ENCODE measurements at regions not wholly inside any gene's neighbourhood (a gene's known extent, or its start where the extent isn't known, plus 50 kb on each side); places are given as distances from the start of the nearest gene placed in this dataset.

DNA sequence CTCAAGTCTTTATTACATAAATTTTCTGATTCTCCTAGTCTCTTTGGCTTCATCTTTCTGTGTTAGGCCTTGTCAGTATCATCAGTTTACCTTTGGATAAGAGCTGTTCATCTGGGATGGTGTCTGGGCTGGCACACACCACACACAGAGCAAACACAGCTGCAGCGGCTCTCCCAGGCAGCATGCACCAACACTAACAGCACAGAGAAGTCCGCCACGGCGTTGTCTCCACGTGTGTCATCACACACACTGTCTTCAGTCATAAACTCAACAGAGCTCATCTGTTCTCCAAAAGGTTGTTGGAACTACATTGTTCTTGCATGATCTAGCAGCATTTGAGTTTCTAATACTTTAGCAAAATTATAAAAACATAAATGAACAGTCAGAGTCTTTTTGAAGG lies 851.9 kb upstream of the FRG1 start:
- Histone ChIP-seq H3K9me3 (ENCODE audit: control insufficient read depth, low read length) (no peaks in the 10 kb centered on the region), H3K27ac (ENCODE audit: low read depth, low read length, severe bottlenecking) (no peak overlapping the region), H3K4me1 (ENCODE audit: control insufficient read depth, insufficient read depth, low read length, poor library complexity, severe bottlenecking) (peaks cover 2% of the 10 kb centered on the region), H3K36me3 (ENCODE audit: control insufficient read depth, insufficient read depth, low read length) (no peaks in the 10 kb centered on the region), H3K4me3 (ENCODE audit: extremely low read depth, insufficient read depth, low read length, poor library complexity, severe bottlenecking) (no peak overlapping the region)
- 83 to 90% methylated on average over 2 to 4 of the region's 5 CpGs for WGBS, 2 experiments (ENCODE audit: insufficient coverage in 2 of 2)

GRCh38 chr4:189090174-189090814 lies 850.4 kb upstream of the FRG1 start:
- WGBS, 2 experiments (ENCODE audit: insufficient coverage in 2 of 2), result no CpG with 5 or more reads among the region's 2 CpGs
- Histone ChIP-seq H3K36me3 (ENCODE audit: control insufficient read depth, insufficient read depth, low read length) (no peaks in the 10 kb centered on the region), H3K4me1 (ENCODE audit: control insufficient read depth, insufficient read depth, low read length, poor library complexity, severe bottlenecking) (peaks cover 2% of the 10 kb centered on the region), H3K4me3 (ENCODE audit: extremely low read depth, insufficient read depth, low read length, poor library complexity, severe bottlenecking) (no peak overlapping the region), H3K27ac (ENCODE audit: low read depth, low read length, severe bottlenecking) (no peak overlapping the region), H3K9me3 (ENCODE audit: control insufficient read depth, low read length) (no peaks in the 10 kb centered on the region)

- WGBS, 2 experiments (ENCODE audit: insufficient coverage in 2 of 2), result 81% methylated on average over 4 of the region's 4 CpGs; no CpG with 5 or more reads in 1 of the 2 experiments
- Histone ChIP-seq H3K36me3 (ENCODE audit: control insufficient read depth, insufficient read depth, low read length) (no peaks in the 10 kb centered on the region), H3K4me3 (ENCODE audit: extremely low read depth, insufficient read depth, low read length, poor library complexity, severe bottlenecking) (no peak overlapping the region), H3K4me1 (ENCODE audit: control insufficient read depth, insufficient read depth, low read length, poor library complexity, severe bottlenecking) (peaks cover 2% of the 10 kb centered on the region), H3K9me3 (ENCODE audit: control insufficient read depth, low read length) (peaks cover 4% of the 10 kb centered on the region), H3K27ac (ENCODE audit: low read depth, low read length, severe bottlenecking) (no peak overlapping the region)
Measured at GRCh38 chr4:189092581-189092980, 848.1 kb upstream of the FRG1 start.

DNA sequence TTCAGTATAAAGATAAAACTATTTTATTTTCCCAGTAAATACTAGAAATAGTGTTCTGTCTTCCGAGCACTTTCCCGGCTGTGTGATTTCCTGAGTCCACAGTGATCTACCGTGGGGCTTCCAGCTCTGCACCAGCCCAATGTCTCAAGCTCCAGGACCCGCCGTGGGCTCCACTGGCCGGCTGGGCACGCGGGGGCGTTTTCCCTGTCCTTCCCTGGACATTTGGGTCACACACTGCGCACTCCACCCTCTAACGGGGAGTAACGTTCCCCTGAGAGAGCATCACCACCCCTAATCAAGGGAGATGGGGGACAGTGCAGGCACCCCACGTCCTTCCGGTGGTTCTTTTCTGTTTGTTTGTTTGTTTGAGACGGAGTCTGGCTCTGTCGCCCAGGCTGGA lies 844.6 kb upstream of the FRG1 start:
- H3K27ac ChIP-seq (ENCODE audit: low read depth, low read length, severe bottlenecking), result no peak overlapping the region
- H3K9me3 ChIP-seq (ENCODE audit: control insufficient read depth, low read length), result peaks cover 4% of the 10 kb centered on the region
- H3K36me3 ChIP-seq (ENCODE audit: control insufficient read depth, insufficient read depth, low read length), result no peaks in the 10 kb centered on the region
- 95 to 98% methylated on average over 6 to 9 of the region's 16 CpGs for WGBS, 2 experiments (ENCODE audit: insufficient coverage in 2 of 2)
- H3K4me3 ChIP-seq (ENCODE audit: extremely low read depth, insufficient read depth, low read length, poor library complexity, severe bottlenecking), result no peak overlapping the region
- H3K4me1 ChIP-seq (ENCODE audit: control insufficient read depth, insufficient read depth, low read length, poor library complexity, severe bottlenecking), result peaks cover 2% of the 10 kb centered on the region

GRCh38 chr4:189096717-189097116 lies 844.0 kb upstream of the FRG1 start:
- WGBS, 2 experiments (ENCODE audit: insufficient coverage in 2 of 2), result 95 to 97% methylated on average over 21 to 24 of the region's 25 CpGs
- Histone ChIP-seq H3K4me3 (ENCODE audit: extremely low read depth, insufficient read depth, low read length, poor library complexity, severe bottlenecking) (no peak overlapping the region), H3K36me3 (ENCODE audit: control insufficient read depth, insufficient read depth, low read length) (no peaks in the 10 kb centered on the region), H3K4me1 (ENCODE audit: control insufficient read depth, insufficient read depth, low read length, poor library complexity, severe bottlenecking) (peaks cover 2% of the 10 kb centered on the region), H3K27ac (ENCODE audit: low read depth, low read length, severe bottlenecking) (no peak overlapping the region), H3K9me3 (ENCODE audit: control insufficient read depth, low read length) (peaks cover 4% of the 10 kb centered on the region)

- Histone ChIP-seq H3K4me3 (ENCODE audit: extremely low read depth, insufficient read depth, low read length, poor library complexity, severe bottlenecking) (no peak overlapping the region), H3K36me3 (ENCODE audit: control insufficient read depth, insufficient read depth, low read length) (no peaks in the 10 kb centered on the region), H3K27ac (ENCODE audit: low read depth, low read length, severe bottlenecking) (no peak overlapping the region), H3K9me3 (ENCODE audit: control insufficient read depth, low read length) (peaks cover 4% of the 10 kb centered on the region), H3K4me1 (ENCODE audit: control insufficient read depth, insufficient read depth, low read length, poor library complexity, severe bottlenecking) (no peaks in the 10 kb centered on the region)
- 85 to 87% methylated on average over 7 to 8 of the region's 16 CpGs for WGBS, 2 experiments (ENCODE audit: insufficient coverage in 2 of 2)
Measured at GRCh38 chr4:189098932-189099696, 841.6 kb upstream of the FRG1 start.

DNA sequence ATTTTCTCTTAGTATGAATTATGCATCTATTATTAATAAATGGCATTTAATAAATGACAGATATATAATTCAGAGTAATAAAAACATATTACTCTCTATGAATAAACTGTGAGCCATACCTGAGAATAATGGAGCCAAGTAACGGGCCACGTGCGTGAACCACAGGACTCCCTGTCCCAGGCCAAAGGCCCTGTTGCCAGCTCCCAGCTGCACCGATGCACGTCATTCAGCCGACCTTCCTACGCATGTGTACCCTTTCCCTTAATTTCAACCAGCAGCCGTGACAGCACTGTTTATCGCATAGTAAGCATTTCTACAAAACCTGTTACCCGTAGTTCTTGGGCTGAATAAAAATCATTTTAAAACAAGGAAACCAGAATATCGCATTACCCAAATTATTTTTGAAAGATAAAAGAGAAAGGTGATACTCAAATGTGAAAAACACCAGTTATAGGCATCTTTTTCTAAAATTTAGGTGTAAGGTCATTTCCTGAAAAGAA lies 827.2 kb upstream of the FRG1 start:
- WGBS, 2 experiments (ENCODE audit: insufficient coverage in 2 of 2), result 85 to 91% methylated on average over 7 to 8 of the region's 11 CpGs
- Histone ChIP-seq H3K4me1 (ENCODE audit: control insufficient read depth, insufficient read depth, low read length, poor library complexity, severe bottlenecking) (no peaks in the 10 kb centered on the region), H3K27ac (ENCODE audit: low read depth, low read length, severe bottlenecking) (no peak overlapping the region), H3K36me3 (ENCODE audit: control insufficient read depth, insufficient read depth, low read length) (no peaks in the 10 kb centered on the region), H3K9me3 (ENCODE audit: control insufficient read depth, low read length) (no peaks in the 10 kb centered on the region), H3K4me3 (ENCODE audit: extremely low read depth, insufficient read depth, low read length, poor library complexity, severe bottlenecking) (no peak overlapping the region)

- H3K9me3 ChIP-seq (ENCODE audit: control insufficient read depth, low read length), result no peaks in the 10 kb centered on the region
- no peaks in the 10 kb centered on the region for H3K4me1 ChIP-seq (ENCODE audit: control insufficient read depth, insufficient read depth, low read length, poor library complexity, severe bottlenecking)
- WGBS, 2 experiments (ENCODE audit: insufficient coverage in 2 of 2), result no CpG with 5 or more reads among the region's 1 CpG
- no peak overlapping the region for H3K4me3 ChIP-seq (ENCODE audit: extremely low read depth, insufficient read depth, low read length, poor library complexity, severe bottlenecking)
- no peak overlapping the region for H3K27ac ChIP-seq (ENCODE audit: low read depth, low read length, severe bottlenecking)
- no peaks in the 10 kb centered on the region for H3K36me3 ChIP-seq (ENCODE audit: control insufficient read depth, insufficient read depth, low read length)
Measured at GRCh38 chr4:189117426-189117825, 823.2 kb upstream of the FRG1 start.

DNA sequence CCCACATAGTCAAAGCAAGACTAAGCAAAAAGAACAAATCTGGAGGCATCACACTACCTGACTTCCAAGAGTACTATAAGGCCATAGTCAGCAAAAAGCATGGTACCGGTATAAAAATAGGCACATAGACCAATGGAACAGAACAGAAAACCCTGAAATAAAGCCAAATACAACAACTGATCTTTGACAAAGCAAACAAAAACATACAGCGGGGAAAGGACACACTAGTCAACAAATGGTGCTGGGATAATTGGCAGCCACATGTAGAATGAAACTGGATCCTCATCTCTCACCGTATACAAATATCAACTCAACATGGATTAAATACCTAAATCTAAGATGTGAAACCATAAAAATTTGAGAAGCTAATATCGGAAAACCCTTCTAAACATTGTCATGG lies 819.3 kb upstream of the FRG1 start:
- no peak overlapping the region for H3K4me3 ChIP-seq (ENCODE audit: extremely low read depth, insufficient read depth, low read length, poor library complexity, severe bottlenecking)
- WGBS, 2 experiments (ENCODE audit: insufficient coverage in 2 of 2), result 93 to 100% methylated on average over 1 to 3 of the region's 4 CpGs
- H3K4me1 ChIP-seq (ENCODE audit: control insufficient read depth, insufficient read depth, low read length, poor library complexity, severe bottlenecking), result no peaks in the 10 kb centered on the region
- no peaks in the 10 kb centered on the region for H3K9me3 ChIP-seq (ENCODE audit: control insufficient read depth, low read length)
- H3K27ac ChIP-seq (ENCODE audit: low read depth, low read length, severe bottlenecking), result no peak overlapping the region
- no peaks in the 10 kb centered on the region for H3K36me3 ChIP-seq (ENCODE audit: control insufficient read depth, insufficient read depth, low read length)

GRCh38 chr4:189124149-189124758 lies 816.4 kb upstream of the FRG1 start:
- no peak overlapping the region for H3K4me3 ChIP-seq (ENCODE audit: extremely low read depth, insufficient read depth, low read length, poor library complexity, severe bottlenecking)
- H3K4me1 ChIP-seq (ENCODE audit: control insufficient read depth, insufficient read depth, low read length, poor library complexity, severe bottlenecking), result no peaks in the 10 kb centered on the region
- WGBS, 2 experiments (ENCODE audit: insufficient coverage in 2 of 2), result 40% methylated on average over 1 of the region's 10 CpGs; no CpG with 5 or more reads in 1 of the 2 experiments
- H3K9me3 ChIP-seq (ENCODE audit: control insufficient read depth, low read length), result no peaks in the 10 kb centered on the region
- H3K27ac ChIP-seq (ENCODE audit: low read depth, low read length, severe bottlenecking), result no peak overlapping the region
- H3K36me3 ChIP-seq (ENCODE audit: control insufficient read depth, insufficient read depth, low read length), result no peaks in the 10 kb centered on the region
